ENCODE measurements at regions not wholly inside any gene's neighbourhood (a gene's known extent, or its start where the extent isn't known, plus 50 kb on each side); places are given as distances from the start of the nearest gene placed in this dataset.

DNA sequence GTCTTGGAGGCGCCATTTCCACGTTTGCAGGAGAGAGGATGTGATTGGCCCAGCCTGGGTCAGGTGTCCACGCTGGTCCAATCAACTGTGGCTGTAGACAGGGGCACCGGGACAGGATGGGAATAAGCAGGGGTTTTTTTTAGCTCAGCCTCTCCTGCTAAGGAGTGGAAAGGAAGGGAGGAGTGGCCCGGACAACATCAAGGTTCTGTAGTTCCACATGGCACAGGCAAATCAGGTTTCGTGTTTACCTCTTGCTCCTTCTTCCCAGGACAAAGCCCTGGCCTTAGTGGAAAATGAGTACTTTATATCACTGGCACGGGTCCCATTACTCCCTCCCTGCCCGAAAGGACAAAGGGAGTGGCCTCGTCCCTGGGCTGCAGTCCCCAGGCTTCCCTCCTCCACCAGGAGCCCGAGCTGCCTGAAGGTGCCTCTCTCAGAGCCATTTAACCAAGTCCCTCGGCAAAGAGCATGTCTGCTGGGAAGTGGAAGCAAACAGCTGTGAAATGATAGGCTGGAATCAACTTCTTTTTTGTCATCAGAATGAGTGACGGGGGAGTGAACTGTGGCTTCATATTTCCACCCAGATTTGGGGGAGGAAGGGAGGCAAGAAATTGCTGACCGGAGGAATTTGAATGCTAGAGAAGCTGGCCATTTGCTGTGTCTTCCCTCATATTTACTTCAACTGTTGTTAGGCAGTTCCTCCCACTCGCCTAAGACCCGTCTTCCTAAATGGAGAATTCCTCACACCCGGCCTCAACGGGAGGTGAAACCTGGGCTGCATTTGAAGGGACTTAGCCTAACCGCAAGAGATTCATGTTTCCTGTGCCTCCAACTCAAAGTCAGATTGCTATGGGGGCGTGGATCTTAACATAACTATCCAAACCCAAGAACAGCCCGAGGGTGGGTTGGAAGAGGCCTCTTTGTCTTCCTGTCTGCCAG, 84.9 kb upstream of the SLC44A3 start:
- no peak for DNase-seq (ENCODE audit: low spot score)

DNA sequence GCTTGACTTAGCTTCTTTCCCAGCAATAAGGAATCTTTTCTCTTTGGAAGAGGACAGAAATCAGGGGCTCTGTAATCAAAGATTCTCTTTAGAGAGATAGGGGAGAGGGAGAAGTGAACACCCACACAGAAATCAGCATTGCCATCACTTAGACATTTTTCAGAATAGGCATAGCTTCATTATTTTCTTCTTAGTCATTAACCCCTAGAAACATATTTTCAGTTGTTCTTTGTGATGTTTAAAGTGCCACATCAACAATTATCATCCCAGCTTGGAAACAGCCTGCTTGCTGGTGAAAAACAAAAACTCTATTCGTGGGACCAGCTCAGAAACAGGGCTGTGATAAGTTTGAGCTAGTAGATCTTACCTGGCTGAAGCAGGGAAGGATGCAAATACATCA, 88.3 kb upstream of the SLC44A3 start:
- DNase-seq (ENCODE audit: low spot score) = no peak

DNA sequence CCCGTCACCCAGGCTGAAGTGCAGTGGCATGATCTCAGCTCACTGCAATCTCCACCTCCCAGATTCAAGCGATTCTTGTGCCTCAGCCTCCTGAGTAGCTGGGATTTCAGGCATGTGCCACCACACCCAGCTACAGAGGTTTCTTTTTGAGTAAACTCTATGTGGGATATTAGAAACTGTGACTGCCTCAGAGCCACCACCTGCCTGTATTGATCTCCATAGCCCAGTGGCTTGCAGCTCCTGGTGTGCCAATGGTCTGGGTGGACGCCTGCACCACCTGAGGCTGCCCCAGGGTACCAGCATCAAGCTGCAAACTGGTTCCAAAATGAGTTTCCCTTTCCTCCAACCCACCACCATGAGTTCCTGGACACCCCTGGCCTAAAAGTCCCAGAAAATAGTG, 89.7 kb upstream of the SLC44A3 start:
- no peak for DNase-seq (ENCODE audit: low spot score)

DNA sequence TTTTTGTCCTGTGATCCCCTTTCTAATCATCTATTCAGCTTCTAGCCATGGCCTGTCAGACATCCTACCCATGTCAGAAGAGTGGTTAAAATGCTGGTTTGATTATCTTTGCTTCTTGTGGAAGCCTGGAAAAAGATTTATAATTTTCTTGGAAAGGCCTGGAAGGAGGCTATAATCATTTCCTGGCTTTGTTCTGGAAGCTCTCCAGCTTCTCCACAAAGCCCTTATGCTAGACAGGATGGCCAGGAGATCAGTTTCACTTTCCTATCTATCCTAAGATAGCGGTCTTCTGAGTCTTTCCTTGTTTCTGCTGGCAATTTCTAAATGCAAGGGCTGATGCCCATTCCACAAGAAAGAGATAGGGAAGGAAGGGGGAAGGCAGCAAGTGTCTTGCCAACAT, 90.9 kb upstream of the SLC44A3 start:
- DNase-seq (ENCODE audit: low spot score) = no peak

DNA sequence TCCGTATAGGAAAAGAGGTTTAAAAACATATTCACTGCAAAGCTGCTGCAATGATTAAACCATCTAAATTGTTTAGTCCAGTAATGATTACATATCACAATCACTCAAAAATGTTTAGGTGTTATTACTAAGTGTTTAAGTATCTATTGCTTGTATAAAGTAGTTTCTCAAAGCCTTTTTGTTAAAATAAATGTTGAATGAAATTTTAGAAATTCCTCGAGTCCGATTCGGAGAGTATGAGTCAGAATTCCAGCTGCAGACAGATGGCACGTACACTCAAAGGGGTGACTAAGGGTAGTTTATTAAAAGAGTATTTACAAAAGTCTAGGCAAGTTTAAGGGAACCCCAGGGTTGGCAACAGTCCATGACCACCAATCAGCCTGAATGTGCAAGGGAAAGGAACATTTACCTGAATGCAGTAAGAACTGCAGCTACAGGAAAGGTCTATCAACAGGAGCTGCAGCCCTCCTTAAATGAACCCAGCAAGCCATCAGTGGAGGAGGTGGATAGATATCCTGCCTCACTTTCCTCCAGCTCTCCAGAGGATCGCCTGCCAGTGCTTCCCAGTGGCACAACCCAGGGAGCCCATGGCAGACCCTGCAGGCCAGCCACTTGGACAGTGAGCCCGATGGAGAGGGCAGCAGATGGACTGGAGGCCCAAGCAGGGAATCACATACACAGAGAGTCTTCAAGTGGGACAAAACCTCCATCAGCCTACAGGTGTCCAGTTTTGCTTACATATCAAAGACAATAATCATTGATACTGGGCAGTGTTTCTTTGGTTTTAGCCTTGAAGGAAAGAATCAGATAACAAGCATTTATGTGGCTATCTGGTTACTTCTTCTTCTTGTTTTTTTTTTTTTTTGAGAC, 92.1 kb upstream of the SLC44A3 start:
- DNase-seq (ENCODE audit: low spot score) = no peak

DNA sequence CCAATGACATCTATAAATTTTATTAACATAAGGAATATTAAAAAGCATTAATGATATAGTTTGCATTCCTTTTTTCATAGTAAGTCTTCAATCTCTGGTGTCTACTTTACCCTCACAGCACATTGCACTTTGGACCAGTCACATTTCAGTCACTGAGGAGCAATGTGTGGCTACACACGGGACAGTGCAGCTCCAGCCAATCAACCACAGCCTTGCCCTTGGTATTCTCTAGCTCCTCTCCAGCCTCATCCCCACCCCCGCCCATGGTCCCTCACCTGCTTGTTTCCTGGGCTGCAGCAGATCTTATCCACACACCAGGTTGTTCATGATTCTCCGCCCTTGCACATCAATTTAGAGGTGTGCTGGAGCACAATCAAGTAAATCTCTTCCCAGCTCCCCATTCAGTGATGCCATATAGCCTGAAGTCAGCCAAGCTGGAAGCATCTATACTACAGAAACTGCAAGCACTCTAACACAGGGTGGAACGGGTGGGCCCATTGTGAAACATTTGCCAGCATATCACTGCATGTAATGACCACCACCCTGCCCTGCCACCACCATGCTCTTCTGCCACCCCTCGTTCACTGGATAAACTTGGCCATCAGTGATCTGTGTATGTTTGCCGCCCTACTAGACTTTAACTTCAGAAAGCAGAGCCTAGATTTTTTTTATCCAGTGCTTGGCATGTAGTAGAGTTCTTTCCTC, 93.0 kb upstream of the SLC44A3 start:
- no peak for DNase-seq (ENCODE audit: low spot score)

DNA sequence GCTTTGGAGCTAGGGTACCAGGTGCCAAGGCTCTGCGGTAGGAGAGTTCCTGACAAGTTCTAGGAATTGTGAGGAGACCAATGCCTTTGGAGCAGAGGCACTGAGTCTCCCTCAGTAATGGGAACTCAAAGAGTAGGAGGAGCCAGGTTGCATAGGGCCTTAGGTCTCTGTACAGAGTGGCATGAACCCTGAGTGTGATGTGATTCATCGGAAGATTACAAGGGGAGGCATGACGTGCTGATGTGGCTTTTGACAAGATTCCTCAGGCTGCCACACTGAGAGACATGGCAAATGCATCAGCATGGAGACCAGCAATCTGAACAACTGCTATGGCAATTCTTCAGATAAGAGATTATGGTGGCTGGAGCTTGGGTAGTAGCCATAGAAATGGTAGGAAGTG, 94.6 kb upstream of the SLC44A3 start:
- DNase-seq (ENCODE audit: low spot score) = no peak

DNA sequence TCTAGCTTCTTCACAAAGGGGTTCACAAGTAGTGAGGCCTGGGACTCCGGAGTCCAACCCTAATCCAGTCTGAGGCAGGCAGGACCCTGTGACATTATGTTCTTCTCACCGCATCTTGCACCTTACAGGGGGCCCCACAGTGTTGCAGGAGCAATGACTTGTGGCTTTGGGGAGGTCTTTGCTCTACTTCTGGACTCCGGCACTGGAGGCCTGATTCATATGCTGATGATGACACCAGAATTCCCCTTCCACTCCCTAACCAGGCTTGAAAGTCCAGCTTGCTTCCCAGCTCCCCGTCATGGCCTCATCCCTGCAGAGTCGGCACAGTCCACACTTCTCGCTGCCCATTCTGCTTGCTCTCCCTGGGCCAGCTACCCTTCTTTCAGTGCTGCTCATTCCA, 96.3 kb upstream of the SLC44A3 start:
- no peak for DNase-seq (ENCODE audit: low spot score)

DNA sequence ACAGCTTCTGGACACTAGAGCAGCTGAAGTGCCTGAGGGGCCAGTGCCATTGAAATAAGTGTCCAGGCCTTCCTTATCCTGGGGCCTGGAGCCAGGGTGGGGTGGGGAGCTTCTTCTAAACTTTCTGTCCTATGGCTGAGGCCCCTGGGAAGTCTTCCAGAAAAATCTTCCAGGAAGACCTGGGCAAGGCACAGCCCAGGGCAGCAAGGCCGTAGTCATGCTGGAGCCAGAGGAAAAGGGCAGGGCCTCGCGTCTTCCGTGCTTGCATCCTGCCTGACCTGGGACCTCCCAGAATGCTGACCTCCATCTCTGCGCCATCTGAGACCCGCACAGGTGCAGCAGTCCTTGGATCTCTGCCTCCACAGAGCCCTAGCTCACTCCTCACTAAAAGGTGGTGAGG, 96.7 kb upstream of the SLC44A3 start:
- no peak for DNase-seq (ENCODE audit: low spot score)

DNA sequence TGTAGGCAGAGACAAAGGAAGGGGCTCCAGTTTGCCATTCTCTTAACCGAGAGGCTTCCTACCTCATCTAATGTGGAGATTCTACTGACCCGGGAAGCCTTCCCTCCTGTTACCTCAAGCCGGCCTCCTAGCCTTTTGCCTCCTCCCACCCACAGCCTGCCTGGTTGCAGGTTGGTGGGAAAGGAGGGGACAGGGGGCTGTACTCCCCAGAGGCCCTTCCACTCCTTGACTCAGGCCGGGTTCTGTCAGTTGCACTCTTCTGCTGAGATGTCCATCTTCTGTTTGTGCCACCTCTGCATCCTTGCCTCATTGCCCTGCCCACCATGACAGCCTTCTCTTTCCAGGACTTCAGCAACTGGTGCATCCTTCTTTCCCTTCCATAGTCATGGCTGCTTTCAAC, 98.0 kb upstream of the SLC44A3 start:
- DNase-seq (ENCODE audit: low spot score) = no peak

DNA sequence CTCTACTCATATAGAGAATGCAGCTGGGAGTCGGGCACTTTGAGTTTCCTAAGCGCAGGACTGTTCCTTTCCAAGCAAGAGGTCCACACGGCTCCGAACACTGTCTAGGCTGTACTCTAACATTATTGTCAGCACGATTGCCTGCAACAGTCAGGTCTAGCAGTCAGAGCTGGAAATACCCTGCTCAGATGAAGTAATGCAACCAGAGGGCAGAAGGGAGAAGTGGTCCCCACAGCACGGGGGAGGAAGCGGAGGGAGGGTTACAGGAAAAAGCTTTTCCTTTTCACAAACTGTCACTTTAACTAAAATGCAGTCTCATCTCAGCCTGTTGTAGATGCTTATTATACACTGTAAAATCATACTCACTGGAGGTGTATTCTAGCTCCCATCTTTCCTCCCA, 98.9 kb upstream of the SLC44A3 start:
- DNase-seq (ENCODE audit: low spot score) = peak; percentile 18

DNA sequence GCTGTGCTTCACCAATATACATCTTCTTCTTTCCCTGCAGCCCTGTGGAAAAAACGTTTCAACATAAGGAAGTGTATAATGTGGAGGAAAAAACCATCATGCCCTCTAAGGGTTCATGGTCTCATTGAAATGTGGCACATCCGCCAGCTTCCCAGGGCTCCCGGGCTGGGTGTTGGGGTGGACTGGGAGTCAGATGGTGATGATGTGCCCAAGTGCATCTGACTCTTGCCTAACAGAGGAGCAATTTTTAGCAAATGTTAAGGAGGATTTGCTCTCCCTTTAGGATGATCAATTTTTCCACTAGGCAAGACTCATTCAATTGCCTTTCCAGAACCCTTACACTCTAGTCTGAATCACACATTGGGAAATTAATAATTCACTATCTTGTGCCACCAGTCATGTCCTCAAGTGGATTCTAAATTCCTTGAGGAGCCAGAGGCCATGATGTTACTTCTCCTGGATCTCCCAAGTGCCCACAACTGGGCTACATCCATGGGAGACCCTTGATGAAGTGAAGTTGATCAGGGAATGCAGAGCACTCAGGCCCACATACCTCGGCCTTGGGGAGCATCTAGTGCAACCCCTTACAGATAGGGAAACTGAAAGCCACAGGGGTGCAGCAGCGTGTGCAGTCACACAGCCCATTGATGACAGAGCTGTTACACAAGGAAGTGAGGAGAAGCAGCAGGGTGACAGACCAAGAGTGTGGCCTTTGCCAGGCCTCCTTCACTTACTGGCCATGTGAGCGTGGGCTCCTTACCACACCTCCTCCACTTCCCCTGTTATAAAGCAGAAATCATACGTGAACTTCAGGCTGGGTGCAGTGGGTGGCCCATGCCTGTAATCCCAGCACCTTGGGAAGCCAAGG, 100.0 kb upstream of the SLC44A3 start:
- DNase-seq (ENCODE audit: low spot score) = peak; percentile 16

DNA sequence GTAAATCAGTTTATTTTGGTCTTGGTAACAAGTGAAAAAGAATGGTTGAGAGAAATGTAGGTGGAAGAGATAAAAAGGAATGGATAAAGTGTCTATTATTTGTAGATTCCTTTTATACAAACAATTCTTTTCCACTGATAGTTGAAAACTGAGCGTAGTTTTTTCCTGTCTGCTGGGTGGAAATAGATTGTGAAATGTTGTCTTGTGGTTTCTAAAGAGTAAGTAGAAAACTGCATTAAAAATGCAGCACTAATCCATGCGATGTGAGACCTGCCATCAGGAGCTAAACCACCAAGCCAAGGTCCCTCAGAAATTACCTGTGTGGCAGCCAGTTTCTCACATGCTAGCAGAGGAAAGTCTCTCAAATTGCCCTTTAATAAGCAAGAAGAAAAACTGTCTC, 103.2 kb upstream of the SLC44A3 start:
- no peak for DNase-seq (ENCODE audit: low spot score)

DNA sequence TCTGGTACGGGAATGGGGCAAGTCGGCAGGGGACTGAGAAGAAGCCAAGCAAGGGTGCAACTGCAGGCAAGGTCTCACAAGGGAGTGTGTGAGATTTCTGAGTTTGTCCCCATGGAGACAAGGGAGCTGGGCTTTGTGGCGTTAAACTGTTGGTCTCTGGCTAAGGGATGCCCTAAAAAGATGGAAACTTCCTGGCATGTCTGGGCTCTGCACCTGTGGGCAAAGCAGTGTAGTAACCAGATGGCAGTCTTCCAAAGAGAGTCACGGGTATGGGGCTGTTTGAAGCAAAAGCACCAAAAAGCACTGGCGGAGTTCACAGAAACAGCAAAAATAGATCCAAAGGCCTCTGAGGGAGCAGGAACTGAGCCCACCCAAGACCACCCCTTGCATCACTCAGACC, 104.8 kb upstream of the SLC44A3 start:
- no peak for DNase-seq (ENCODE audit: low spot score)

DNA sequence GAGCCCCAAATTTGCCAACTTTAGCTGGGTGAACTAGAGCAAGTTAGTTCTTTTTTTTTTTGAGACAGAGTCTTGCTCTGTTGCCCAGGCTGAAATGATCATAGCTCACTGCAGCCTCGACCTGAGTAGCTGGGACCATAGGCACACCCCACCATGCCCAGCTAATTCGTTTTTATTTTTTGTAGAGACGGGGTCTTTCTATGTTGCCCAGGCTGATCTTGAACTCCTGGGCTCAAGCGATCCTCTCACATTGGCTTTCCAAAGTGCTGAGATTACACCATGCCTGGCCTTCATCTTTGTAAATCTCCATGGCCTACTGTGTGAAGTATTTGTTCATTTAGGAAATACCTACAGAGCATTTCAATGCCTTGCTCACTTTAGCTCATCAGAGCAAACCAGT, 105.6 kb upstream of the SLC44A3 start:
- no peak for DNase-seq (ENCODE audit: low spot score)

DNA sequence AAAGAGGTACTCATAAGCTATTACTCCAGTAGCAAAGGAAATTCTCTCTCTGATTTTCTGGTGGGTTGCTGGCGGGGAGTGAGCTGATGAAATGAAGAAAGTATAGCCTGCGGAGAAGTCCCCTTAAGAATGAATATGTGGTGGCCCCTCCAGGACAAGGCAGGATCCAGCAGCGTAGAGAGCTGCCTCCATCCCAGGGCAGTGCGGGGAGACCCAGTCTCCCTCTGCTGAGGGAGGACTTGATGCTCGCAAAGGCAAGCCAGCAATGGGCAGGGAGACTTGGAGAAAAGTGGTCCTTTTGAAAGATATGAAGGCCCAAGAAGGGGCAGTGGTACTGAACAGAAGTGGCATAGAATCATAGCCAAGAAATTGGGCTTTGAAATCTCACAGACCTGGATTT, 106.0 kb upstream of the SLC44A3 start:
- no peak for DNase-seq (ENCODE audit: low spot score)

DNA sequence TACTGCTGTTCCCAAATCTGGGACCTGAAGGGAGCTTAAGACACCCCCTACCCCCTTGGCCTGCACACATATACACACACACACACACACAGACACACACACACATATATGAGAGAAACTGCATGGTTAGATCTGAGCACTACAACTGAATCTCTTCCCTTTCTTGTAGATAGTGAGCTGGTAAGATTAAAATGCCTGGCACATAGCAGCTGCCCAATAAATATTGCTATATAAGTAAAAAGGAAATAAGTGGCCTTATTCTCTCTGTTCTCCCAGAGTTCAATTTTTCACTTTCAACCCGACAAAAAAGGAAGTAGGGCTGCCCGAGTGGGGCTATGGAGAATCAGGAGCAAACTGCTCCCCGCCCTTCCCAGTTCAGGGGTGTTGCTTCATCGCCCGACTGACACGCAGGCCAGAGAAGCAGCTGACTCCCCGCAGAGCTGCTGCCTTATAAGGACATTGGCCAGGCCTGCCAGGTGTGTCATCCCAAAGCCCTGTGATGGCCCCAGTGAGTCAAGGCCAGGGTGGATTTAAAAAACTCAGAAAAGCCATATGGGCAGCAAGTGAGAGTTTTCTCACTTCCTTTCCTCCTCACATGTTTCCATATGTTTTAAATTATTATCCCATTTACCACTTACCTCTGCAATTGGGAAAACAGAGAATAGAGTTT, 106.5 kb upstream of the SLC44A3 start:
- DNase-seq (ENCODE audit: low spot score) = peak; percentile 53

DNA sequence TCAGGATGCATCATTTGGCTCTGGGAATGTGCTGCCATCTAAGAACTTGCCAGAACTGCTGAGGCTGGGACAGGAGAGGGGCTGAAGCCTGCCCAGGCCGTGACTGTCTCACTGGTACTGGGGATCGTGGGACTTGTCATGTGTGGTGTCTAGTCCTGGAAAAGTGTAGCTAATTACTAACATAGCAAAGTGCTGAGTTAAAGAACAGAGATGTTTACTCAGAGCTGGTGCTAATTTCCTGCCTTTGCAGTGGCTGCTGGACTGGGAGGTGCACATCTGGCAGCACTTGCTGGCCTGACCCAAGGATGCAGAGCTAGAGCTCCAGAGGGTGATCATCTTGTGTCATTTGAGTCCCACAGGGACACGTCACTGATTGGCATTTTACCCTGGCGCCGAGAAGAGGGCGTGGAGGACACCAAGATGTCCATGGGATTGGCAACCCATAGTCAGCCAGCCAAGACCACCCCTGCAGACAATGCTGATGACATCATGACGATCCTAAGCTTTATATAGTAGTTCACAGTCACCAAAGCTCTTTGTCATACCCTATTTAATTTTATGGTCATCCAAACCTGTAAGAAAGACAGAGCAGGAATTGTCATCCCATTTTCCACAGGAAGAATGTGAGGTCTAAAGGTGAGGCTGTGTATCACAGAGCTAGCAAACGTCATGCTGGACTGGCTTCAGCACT, 110.1 kb upstream of the SLC44A3 start:
- no peak for DNase-seq (ENCODE audit: low spot score)

DNA sequence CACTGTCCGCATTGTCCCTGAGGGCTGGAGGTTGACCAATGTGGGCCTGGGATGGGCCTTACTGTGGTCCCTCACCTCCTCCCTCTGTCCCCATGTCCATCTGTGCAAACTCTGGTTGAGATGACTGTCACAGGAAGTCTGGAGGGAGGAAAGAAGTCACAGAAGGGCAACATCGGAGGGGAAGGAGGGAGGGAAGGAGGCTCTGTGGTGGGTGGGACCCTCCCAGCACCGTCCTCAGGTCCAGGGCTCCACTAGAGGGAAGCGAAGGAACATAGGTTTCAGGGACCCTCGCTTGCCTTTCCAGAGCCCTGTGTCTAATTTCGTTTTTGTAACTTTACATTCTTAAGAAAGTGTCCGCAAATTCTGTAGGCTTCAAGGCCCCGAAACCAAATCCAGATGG, 111.3 kb upstream of the SLC44A3 start:
- DNase-seq (ENCODE audit: low spot score) = no peak

DNA sequence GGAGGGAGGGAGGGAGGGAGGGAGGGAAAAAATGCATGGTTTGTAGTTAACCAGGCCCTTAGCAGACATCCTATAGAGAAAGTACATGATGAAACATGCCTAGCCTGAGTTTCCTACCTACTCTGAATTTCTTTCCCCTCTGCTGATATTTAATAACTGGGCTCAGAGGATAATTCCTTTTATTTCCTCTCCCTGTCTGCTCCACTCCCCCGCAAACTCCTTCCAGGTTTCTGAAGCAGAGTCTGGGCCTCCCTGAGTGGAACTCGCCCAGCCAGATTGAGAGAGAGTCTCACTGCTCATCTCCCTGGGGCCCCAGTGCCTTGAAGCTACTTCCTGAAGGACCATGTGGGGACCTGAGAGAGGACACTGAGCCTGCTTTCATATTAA, 111.9 kb upstream of the SLC44A3 start:
- DNase-seq (ENCODE audit: low spot score) = no peak

Data from globus pallidus (tissue), 1 donor.